Activated B cell treated with CpG ODN at 0.5 μM for 24 hours (primary cell): ENCODE measurements at regions not wholly inside any gene's neighbourhood (a gene's known extent, or its start where the extent isn't known, plus 50 kb on each side); places are given as distances from the start of the nearest gene placed in this dataset.

Experiments
- ATAC-seq: fragments of 200-7000 bp; cut with Tn5 transposase; one replicate; pipeline ENCODE4 v1.10.0; 2021; ENCODE audit warnings: low read depth, mild to moderate bottlenecking, moderate library complexity
- CTCF ChIA-PET: fragments of 350-600 bp; sonication (Branson Sonifier 250); formaldehyde crosslinking; loops from one replicate; lab custom pipeline; 2021; ENCODE audit warnings: antibody characterized with exemption; lab: Charles Lee
- POLR2A ChIA-PET: fragments of 350-600 bp; sonication (Branson Sonifier 250); formaldehyde crosslinking; loops from one replicate; lab custom pipeline; 2021; ENCODE audit warnings: antibody characterized with exemption; lab: Charles Lee
- DNase-seq: peaks from one replicate; pipeline ENCODE4 v3.0.0; 2022
- H3K27ac Mint-ChIP-seq: one replicate; pipeline ENCODE4 v1.8.0; 2020; ENCODE audit warnings: mixed read lengths
- H3K27me3 Mint-ChIP-seq: one replicate; pipeline ENCODE4 v1.8.0; 2021; ENCODE audit warnings: mixed read lengths
- H3K36me3 Mint-ChIP-seq: one replicate; pipeline ENCODE4 v1.8.0; 2021; ENCODE audit warnings: low read depth, mixed read lengths
- H3K4me1 Mint-ChIP-seq: one replicate; pipeline ENCODE4 v1.8.0; 2021; ENCODE audit warnings: mixed read lengths
- H3K4me3 Mint-ChIP-seq: one replicate; pipeline ENCODE4 v1.8.0; 2020; ENCODE audit warnings: mild to moderate bottlenecking, mixed read lengths
- H3K9me3 Mint-ChIP-seq: one replicate; pipeline ENCODE4 v1.8.0; 2020; ENCODE audit warnings: mixed read lengths
- CTCF ChIP-seq: fragments of 200-600 bp; IDR thresholded peaks from one replicate; pipeline ENCODE4 v1.8.0; 2022; ENCODE audit warnings: antibody characterized with exemption, mild to moderate bottlenecking
- intact Hi-C: fragments of 100-400 bp; cut with micrococcal nuclease; formaldehyde crosslinking; loops from one replicate; pipeline ENCODE4 v1.15.1; 2024

GRCh38 chrY:19578281-19578874, 166.1 kb downstream of the KDM5D start:
- Mint-ChIP-seq H3K27ac (no peak overlapping the region), H3K27me3 (no peaks in the 10 kb centered on the region), H3K9me3 (no peaks in the 10 kb centered on the region), H3K36me3 (peaks cover 17% of the 10 kb centered on the region), H3K4me1 (peaks cover 45% of the 10 kb centered on the region), H3K4me3 (no peak overlapping the region)
- ATAC-seq: no peak
- intact Hi-C loops: loop anchor here (10.0 kb wide), 1 partner anchor 144 kb away; no protein-coding TSS in a partner anchor
- POLR2A ChIA-PET: no interaction called here
- CTCF ChIA-PET: no interaction called here
- TF ChIP-seq CTCF: no peak
- no peak for DNase-seq

- POLR2A ChIA-PET: interaction anchor here (1.1 kb wide), 1 partner anchor 9 kb away, joined by 5 read pairs; no protein-coding TSS in a partner anchor
- peaks cover 21% of the 10 kb centered on the region for H3K36me3 Mint-ChIP-seq
- DNase-seq: no peak
- no peak overlapping the region for H3K27ac Mint-ChIP-seq
- intact Hi-C loops: loop anchor here (10.0 kb wide), 1 partner anchor 142 kb away; no protein-coding TSS in a partner anchor
- H3K4me1 Mint-ChIP-seq: peaks cover 41% of the 10 kb centered on the region
- CTCF ChIA-PET: no interaction called here
- no peak for ATAC-seq
- no peak for TF ChIP-seq CTCF
- no peaks in the 10 kb centered on the region for H3K9me3 Mint-ChIP-seq
- no peaks in the 10 kb centered on the region for H3K27me3 Mint-ChIP-seq
- no peak overlapping the region for H3K4me3 Mint-ChIP-seq
These were observed 167.3 kb downstream of the KDM5D start for GRCh38 chrY:19577250-19577649.

- intact Hi-C loops: loop anchor here (10.0 kb wide), 1 partner anchor 140 kb away; no protein-coding TSS in a partner anchor
- ChIA-PET CTCF (no interaction called here), POLR2A (no interaction called here)
- H3K27ac Mint-ChIP-seq: peak overlapping the region; percentile 30
- DNase-seq: no peak
- no peaks in the 10 kb centered on the region for H3K9me3 Mint-ChIP-seq
- no peak for ATAC-seq
- H3K27me3 Mint-ChIP-seq: no peaks in the 10 kb centered on the region
- TF ChIP-seq CTCF: no peak
- H3K36me3 Mint-ChIP-seq: peaks cover 22% of the 10 kb centered on the region
- no peak overlapping the region for H3K4me3 Mint-ChIP-seq
- H3K4me1 Mint-ChIP-seq: peaks cover 46% of the 10 kb centered on the region
These were observed 169.6 kb downstream of the KDM5D start for GRCh38 chrY:19574939-19575338.

GRCh38 chrY:19573646-19574045, 170.9 kb downstream of the KDM5D start:
- Mint-ChIP-seq H3K27me3 (no peaks in the 10 kb centered on the region), H3K36me3 (peaks cover 21% of the 10 kb centered on the region), H3K4me3 (no peak overlapping the region), H3K9me3 (no peaks in the 10 kb centered on the region), H3K4me1 (peaks cover 47% of the 10 kb centered on the region), H3K27ac (no peak overlapping the region)
- ATAC-seq (no peak), DNase-seq (no peak)
- POLR2A ChIA-PET: no interaction called here
- intact Hi-C loops: loop anchor here (10.0 kb wide), 1 partner anchor 139 kb away; no protein-coding TSS in a partner anchor
- CTCF ChIA-PET: no interaction called here
- no peak for TF ChIP-seq CTCF

GRCh38 chrY:19570999-19571398, 173.5 kb downstream of the KDM5D start:
- Mint-ChIP-seq H3K36me3 (peaks cover 14% of the 10 kb centered on the region), H3K9me3 (no peaks in the 10 kb centered on the region), H3K4me1 (peaks cover 58% of the 10 kb centered on the region), H3K4me3 (peak overlapping the region; percentile 53), H3K27ac (peak overlapping the region; percentile 38), H3K27me3 (no peaks in the 10 kb centered on the region)
- intact Hi-C loops: loop anchor here (10.0 kb wide), 1 partner anchor 136 kb away; no protein-coding TSS in a partner anchor
- CTCF ChIA-PET: no interaction called here
- no peak for ATAC-seq
- DNase-seq: no peak
- POLR2A ChIA-PET: interaction anchor here (0.6 kb wide), 1 partner anchor 141 kb away, joined by 3 read pairs; no protein-coding TSS in a partner anchor
- no peak for TF ChIP-seq CTCF
